ENCODE measurements at regions not wholly inside any gene's neighbourhood (a gene's known extent, or its start where the extent isn't known, plus 50 kb on each side); places are given as distances from the start of the nearest gene placed in this dataset.

GRCh38 chr1:55539652-55540512 lies 324.7 kb upstream of the USP24 start:
- ATAC-seq (no peak), DNase-seq (ENCODE audit: low spot score) (no peak)
- POLR2A ChIA-PET, result no interaction called here
- Mint-ChIP-seq H3K27me3 (ENCODE audit: low read depth) (peaks cover 3% of the 10 kb centered on the region; the same call in 1 of the 2 replicates), H3K9me3 (peaks cover 9% of the 10 kb centered on the region; the same call in 1 of the 2 replicates), H3K27ac (no peak overlapping the region), H3K4me3 (no peak overlapping the region), H3K36me3 (no peaks in the 10 kb centered on the region), H3K4me1 (no peaks in the 10 kb centered on the region)
- CTCF ChIA-PET, result interaction anchor here (1.2 kb wide), 1 partner anchor 164 kb away, joined by 3 read pairs; no protein-coding TSS in a partner anchor
- TF ChIP-seq ZNF532 (CRISPR knock-in tag; IDR thresholded peaks at IDR 0.05; ENCODE audit: borderline replicate concordance) (no peak), TP53 (CRISPR knock-in tag; IDR thresholded peaks at IDR 0.05) (no peak)

- peaks cover 3% of the 10 kb centered on the region; the same call in 1 of the 2 replicates for H3K27me3 Mint-ChIP-seq (ENCODE audit: low read depth)
- no peak overlapping the region for H3K4me3 Mint-ChIP-seq
- H3K9me3 Mint-ChIP-seq, result peaks cover 9% of the 10 kb centered on the region; the same call in 1 of the 2 replicates
- POLR2A ChIA-PET, result no interaction called here
- no peak for ATAC-seq
- DNase-seq (ENCODE audit: low spot score), result no peak
- no peaks in the 10 kb centered on the region for H3K36me3 Mint-ChIP-seq
- no peak overlapping the region for H3K27ac Mint-ChIP-seq
- no peaks in the 10 kb centered on the region for H3K4me1 Mint-ChIP-seq
- CTCF ChIA-PET, result no interaction called here
- no peak for TF ChIP-seq ZNF671 (CRISPR knock-in tag; IDR thresholded peaks at IDR 0.05)
- no peak for TF ChIP-seq RORB (CRISPR knock-in tag; IDR thresholded peaks at IDR 0.05)
- TF ChIP-seq CREB1 (CRISPR knock-in tag; IDR thresholded peaks at IDR 0.05), result no peak
- TF ChIP-seq NR1H2 (CRISPR knock-in tag; IDR thresholded peaks at IDR 0.05), result no peak
- no peak for TF ChIP-seq ZNF121 (CRISPR knock-in tag; IDR thresholded peaks at IDR 0.05)
- TF ChIP-seq SMAD4 (CRISPR knock-in tag; IDR thresholded peaks at IDR 0.05), result no peak
- TF ChIP-seq JAZF1 (CRISPR knock-in tag; IDR thresholded peaks at IDR 0.05), result no peak
- no peak for TF ChIP-seq SP1 (CRISPR knock-in tag; conservative IDR thresholded peaks at IDR 0.05)
- TF ChIP-seq GABPB1 (CRISPR knock-in tag; IDR thresholded peaks at IDR 0.05), result no peak
- no peak for TF ChIP-seq IRF2 (CRISPR knock-in tag; IDR thresholded peaks at IDR 0.05; ENCODE audit: borderline replicate concordance, low read depth)
- no peak for TF ChIP-seq MYBL2 (CRISPR knock-in tag; IDR thresholded peaks at IDR 0.05)
- no peak for TF ChIP-seq AR (CRISPR knock-in tag; IDR thresholded peaks at IDR 0.05)
- TF ChIP-seq PREB (CRISPR knock-in tag; IDR thresholded peaks at IDR 0.05; ENCODE audit: borderline replicate concordance), result no peak
- no peak for TF ChIP-seq PRDM15 (CRISPR knock-in tag; IDR thresholded peaks at IDR 0.05)
- TF ChIP-seq CREM (CRISPR knock-in tag; IDR thresholded peaks at IDR 0.05), result no peak
- no peak for TF ChIP-seq ZNF219 (CRISPR knock-in tag; IDR thresholded peaks at IDR 0.05; ENCODE audit: borderline replicate concordance)
- TF ChIP-seq ZNF532 (CRISPR knock-in tag; IDR thresholded peaks at IDR 0.05; ENCODE audit: borderline replicate concordance), result no peak
Observed at GRCh38 chr1:55538428-55538827, 323.3 kb upstream of the USP24 start.
